DND-41 (cell line): ENCODE measurements at regions not wholly inside any gene's neighbourhood (a gene's known extent, or its start where the extent isn't known, plus 50 kb on each side); places are given as distances from the start of the nearest gene placed in this dataset.
"Not testable (repeated sequence)": the region's sequence is repeated elsewhere in the genome, so short reads cannot be mapped to it uniquely, and the experiment has no call there.

Experiments
- CTCF ChIP-seq: IDR thresholded peaks from 2 replicates; pipeline ENCODE4 v1.5.1; 2012; ENCODE audit warnings: borderline replicate concordance, low read length, moderate library complexity, mild to moderate bottlenecking; ENCODE audit not compliant: poor library complexity, severe bottlenecking; ENCODE audit errors: extremely low read depth
- EZH2 ChIP-seq: IDR thresholded peaks from 3 replicates; pipeline ENCODE4 v1.6.1; 2012; ENCODE audit warnings: borderline replicate concordance, low read depth, mild to moderate bottlenecking, moderate library complexity, low read length, inconsistent platforms; ENCODE audit not compliant: severe bottlenecking

- TF ChIP-seq EZH2, CTCF: not testable (repeated sequence)
These were observed 1373.1 kb upstream of the DEFB115 start for GRCh38 chr20:29884322-29884721.
